Karpas-422 (cell line): ENCODE measurements at regions not wholly inside any gene's neighbourhood (a gene's known extent, or its start where the extent isn't known, plus 50 kb on each side); places are given as distances from the start of the nearest gene placed in this dataset.
"Not testable (repeated sequence)": the region's sequence is repeated elsewhere in the genome, so short reads cannot be mapped to it uniquely, and the experiment has no call there.

Experiments
- DNase-seq: peaks from one replicate; pipeline ENCODE4 v3.0.0-alpha.2; 2015
- H2AFZ ChIP-seq: fragments of 200-600 bp; sonication (generic); 2 replicates; pipeline ENCODE4 v1.6.1; 2014; ENCODE audit warnings: antibody characterized with exemption, low read length, mixed read lengths
- H3K27ac ChIP-seq: fragments of 200-600 bp; sonication (generic); 2 replicates; pipeline ENCODE4 v1.5.1; 2014; ENCODE audit warnings: mild to moderate bottlenecking, low read length, moderate library complexity
- H3K27me3 ChIP-seq: fragments of 200-600 bp; sonication (generic); 2 replicates; pipeline ENCODE4 v1.6.1; 2014; ENCODE audit warnings: low read length, mixed read lengths
- H3K36me3 ChIP-seq: fragments of 200-600 bp; sonication (generic); 2 replicates; pipeline ENCODE4 v1.6.1; 2014; ENCODE audit warnings: low read length, mixed read lengths; ENCODE audit not compliant: insufficient read depth
- H3K4me1 ChIP-seq: fragments of 200-600 bp; sonication (generic); 2 replicates; pipeline ENCODE4 v1.6.1; 2014; ENCODE audit warnings: mild to moderate bottlenecking, low read length, mixed read lengths
- H3K4me2 ChIP-seq: fragments of 200-600 bp; sonication (generic); 2 replicates; pipeline ENCODE4 v1.6.1; 2014; ENCODE audit warnings: low read length, low read depth, mild to moderate bottlenecking; ENCODE audit not compliant: poor library complexity, severe bottlenecking
- H3K4me3 ChIP-seq: fragments of 200-600 bp; sonication (generic); 2 replicates; pipeline ENCODE4 v1.5.1; 2014; ENCODE audit warnings: mild to moderate bottlenecking, antibody characterized with exemption, low read length, mixed read lengths
- H3K79me2 ChIP-seq: fragments of 200-600 bp; sonication (generic); 2 replicates; pipeline ENCODE4 v1.6.1; 2014; ENCODE audit warnings: mild to moderate bottlenecking, low read length, mixed read lengths
- H3K9ac ChIP-seq: fragments of 200-600 bp; sonication (generic); 2 replicates; pipeline ENCODE4 v1.6.0; 2014; ENCODE audit warnings: low read length
- H3K9me2 ChIP-seq: fragments of 200-600 bp; sonication (generic), shearing (Covaris generic); replicated peaks from 2 replicates; pipeline ENCODE4 v1.6.0; 2014; ENCODE audit warnings: mild to moderate bottlenecking, low read length, moderate library complexity; ENCODE audit not compliant: insufficient read depth
- H3K9me3 ChIP-seq: fragments of 300-700, 200-600 bp; sonication (generic); 2 replicates; pipeline ENCODE4 v1.6.1; 2014; ENCODE audit warnings: low read length, mixed read lengths
- H4K20me1 ChIP-seq: fragments of 200-600 bp; sonication (generic); 2 replicates; pipeline ENCODE4 v1.6.1; 2014; ENCODE audit warnings: mild to moderate bottlenecking, antibody characterized with exemption, low read length, low read depth; ENCODE audit not compliant: insufficient read depth

GRCh38 chr11:130675917-130676316 is 227.5 kb downstream of the ADAMTS15 start:
- H4K20me1 ChIP-seq = no peaks in the 10 kb centered on the region
- no peaks in the 10 kb centered on the region for H3K36me3 ChIP-seq
- no peaks in the 10 kb centered on the region for H3K9me3 ChIP-seq
- no peak overlapping the region for H3K9ac ChIP-seq
- no peaks in the 10 kb centered on the region for H3K27me3 ChIP-seq
- H3K4me3 ChIP-seq = no peak overlapping the region
- no peak overlapping the region for H2AFZ ChIP-seq
- DNase-seq = no peak
- H3K79me2 ChIP-seq = no peaks in the 10 kb centered on the region
- H3K4me2 ChIP-seq = no peak overlapping the region
- H3K4me1 ChIP-seq = no peaks in the 10 kb centered on the region
- no peak overlapping the region for H3K27ac ChIP-seq
- H3K9me2 ChIP-seq = no peaks in the 10 kb centered on the region

- H3K9ac ChIP-seq = no peak overlapping the region
- H2AFZ ChIP-seq = no peak overlapping the region
- no peaks in the 10 kb centered on the region for H3K36me3 ChIP-seq
- H3K79me2 ChIP-seq = no peaks in the 10 kb centered on the region
- no peaks in the 10 kb centered on the region for H3K4me1 ChIP-seq
- no peaks in the 10 kb centered on the region for H3K9me3 ChIP-seq
- no peaks in the 10 kb centered on the region for H4K20me1 ChIP-seq
- H3K9me2 ChIP-seq = no peaks in the 10 kb centered on the region
- no peak for DNase-seq
- H3K4me2 ChIP-seq = no peak overlapping the region
- no peak overlapping the region for H3K4me3 ChIP-seq
- H3K27me3 ChIP-seq = no peaks in the 10 kb centered on the region
- no peak overlapping the region for H3K27ac ChIP-seq
Observed at GRCh38 chr11:130677486-130678153, 229.2 kb downstream of the ADAMTS15 start.

GRCh38 chr11:130679247-130679646 is 230.8 kb downstream of the ADAMTS15 start:
- Histone ChIP-seq H4K20me1 (no peaks in the 10 kb centered on the region), H3K9me2 (no peaks in the 10 kb centered on the region), H3K9me3 (no peaks in the 10 kb centered on the region), H3K4me2 (no peak overlapping the region), H3K79me2 (no peaks in the 10 kb centered on the region), H3K4me3 (no peak overlapping the region), H3K27me3 (no peaks in the 10 kb centered on the region), H3K27ac (no peak overlapping the region), H2AFZ (no peak overlapping the region), H3K36me3 (no peaks in the 10 kb centered on the region), H3K9ac (no peak overlapping the region), H3K4me1 (no peaks in the 10 kb centered on the region)
- DNase-seq = no peak

- not testable (repeated sequence) for H3K9me3 ChIP-seq, H3K9me2 ChIP-seq, H3K9ac ChIP-seq, H3K27ac ChIP-seq, H3K36me3 ChIP-seq, H3K4me2 ChIP-seq, H3K4me1 ChIP-seq, H4K20me1 ChIP-seq, H3K27me3 ChIP-seq, H3K79me2 ChIP-seq, H2AFZ ChIP-seq, H3K4me3 ChIP-seq
- peak; percentile 40 for DNase-seq
Observed at GRCh38 chr11:130682471-130682870, 233.8 kb downstream of the SNX19 start.

- no peaks in the 10 kb centered on the region for H3K9me3 ChIP-seq
- no peaks in the 10 kb centered on the region for H3K79me2 ChIP-seq
- H3K27me3 ChIP-seq = no peaks in the 10 kb centered on the region
- H3K4me2 ChIP-seq = no peak overlapping the region
- no peak for DNase-seq
- no peak overlapping the region for H3K27ac ChIP-seq
- H3K36me3 ChIP-seq = no peaks in the 10 kb centered on the region
- no peak overlapping the region for H3K4me3 ChIP-seq
- H3K9me2 ChIP-seq = no peaks in the 10 kb centered on the region
- H2AFZ ChIP-seq = no peak overlapping the region
- no peak overlapping the region for H3K9ac ChIP-seq
- H4K20me1 ChIP-seq = no peaks in the 10 kb centered on the region
- H3K4me1 ChIP-seq = no peaks in the 10 kb centered on the region
Observed at GRCh38 chr11:130689222-130689908, 226.9 kb downstream of the SNX19 start.

GRCh38 chr11:130691581-130691980 is 224.7 kb downstream of the SNX19 start:
- H3K27ac ChIP-seq = no peak overlapping the region
- no peaks in the 10 kb centered on the region for H3K79me2 ChIP-seq
- no peaks in the 10 kb centered on the region for H4K20me1 ChIP-seq
- no peak for DNase-seq
- no peak overlapping the region for H3K4me2 ChIP-seq
- no peaks in the 10 kb centered on the region for H3K9me2 ChIP-seq
- H2AFZ ChIP-seq = no peak overlapping the region
- H3K27me3 ChIP-seq = no peaks in the 10 kb centered on the region
- H3K4me3 ChIP-seq = no peak overlapping the region
- H3K9ac ChIP-seq = no peak overlapping the region
- H3K9me3 ChIP-seq = no peaks in the 10 kb centered on the region
- no peaks in the 10 kb centered on the region for H3K36me3 ChIP-seq
- H3K4me1 ChIP-seq = no peaks in the 10 kb centered on the region

- H4K20me1 ChIP-seq = no peaks in the 10 kb centered on the region
- no peak overlapping the region for H3K9ac ChIP-seq
- H3K4me1 ChIP-seq = no peaks in the 10 kb centered on the region
- H3K27me3 ChIP-seq = no peaks in the 10 kb centered on the region
- no peaks in the 10 kb centered on the region for H3K79me2 ChIP-seq
- no peaks in the 10 kb centered on the region for H3K9me3 ChIP-seq
- H3K9me2 ChIP-seq = no peaks in the 10 kb centered on the region
- no peak overlapping the region for H3K27ac ChIP-seq
- no peak for DNase-seq
- no peak overlapping the region for H3K4me3 ChIP-seq
- no peaks in the 10 kb centered on the region for H3K36me3 ChIP-seq
- no peak overlapping the region for H3K4me2 ChIP-seq
- no peak overlapping the region for H2AFZ ChIP-seq
Observed at GRCh38 chr11:130692220-130692619, 224.1 kb downstream of the SNX19 start.

GRCh38 chr11:130693543-130693942 is 222.7 kb downstream of the SNX19 start:
- Histone ChIP-seq H3K79me2 (no peaks in the 10 kb centered on the region), H3K27me3 (no peaks in the 10 kb centered on the region)

More at GRCh38 chr11:130693543-130693942, 222.7 kb downstream of the SNX19 start:
- no peak overlapping the region for H3K4me3 ChIP-seq
- DNase-seq = no peak
- no peak overlapping the region for H3K4me2 ChIP-seq
- no peaks in the 10 kb centered on the region for H3K9me3 ChIP-seq
- H3K36me3 ChIP-seq = no peaks in the 10 kb centered on the region
- H3K9ac ChIP-seq = no peak overlapping the region
- H3K4me1 ChIP-seq = no peaks in the 10 kb centered on the region
- H2AFZ ChIP-seq = no peak overlapping the region
- H3K27ac ChIP-seq = no peak overlapping the region
- no peaks in the 10 kb centered on the region for H4K20me1 ChIP-seq
- H3K9me2 ChIP-seq = no peaks in the 10 kb centered on the region
